NB4 (cell line): ENCODE measurements at regions not wholly inside any gene's neighbourhood (a gene's known extent, or its start where the extent isn't known, plus 50 kb on each side); places are given as distances from the start of the nearest gene placed in this dataset.

ENCODE experiments used
- CTCF ChIP-seq: IDR thresholded peaks from one replicate; pipeline ENCODE4 v1.5.1; 2012; ENCODE audit warnings: low read depth, low read length
- MYC ChIP-seq: IDR thresholded peaks from 2 replicates; pipeline ENCODE4 v1.6.1; 2011; ENCODE audit warnings: low read depth, low read length
- POLR2A ChIP-seq: IDR thresholded peaks from 2 replicates; pipeline ENCODE4 v1.6.1; 2011; ENCODE audit warnings: mild to moderate bottlenecking; ENCODE audit not compliant: insufficient read length; ENCODE audit errors: extremely low read depth
- TF ChIP-seq, protein P1 (sequence below): IDR thresholded peaks from 2 replicates; pipeline ENCODE4 v1.6.1; 2011; ENCODE audit warnings: low read depth, low read length

DNA sequence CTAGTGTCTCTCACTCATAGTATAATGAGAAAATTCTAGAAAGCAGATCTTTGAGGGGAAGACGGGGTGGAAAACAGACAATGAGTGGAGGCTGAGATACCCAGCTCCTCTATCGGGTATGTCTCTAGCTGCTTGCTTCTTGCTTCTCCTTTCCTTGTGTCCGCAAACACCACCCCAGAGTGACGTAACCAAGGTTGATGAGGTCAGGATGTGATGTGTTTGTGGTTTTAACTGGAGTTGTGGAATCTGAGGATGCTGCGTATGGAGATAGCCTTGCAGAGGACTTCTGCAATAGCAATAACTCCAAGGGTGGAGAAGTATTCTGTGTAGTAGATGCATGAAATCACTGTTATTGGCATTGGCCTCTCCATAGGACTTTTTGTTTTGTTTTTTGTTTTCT is 132.7 kb upstream of the IFNGR1 start:
- TF ChIP-seq CTCF (no peak), POLR2A (no peak), MYC (no peak)
- TF ChIP-seq, protein P1, sequence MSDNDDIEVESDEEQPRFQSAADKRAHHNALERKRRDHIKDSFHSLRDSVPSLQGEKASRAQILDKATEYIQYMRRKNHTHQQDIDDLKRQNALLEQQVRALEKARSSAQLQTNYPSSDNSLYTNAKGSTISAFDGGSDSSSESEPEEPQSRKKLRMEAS: no peak
